Rectal smooth muscle tissue (tissue), 1 donor: ENCODE measurements at regions not wholly inside any gene's neighbourhood (a gene's known extent, or its start where the extent isn't known, plus 50 kb on each side); places are given as distances from the start of the nearest gene placed in this dataset.

Source experiments
- H3K27ac ChIP-seq: one replicate; pipeline ENCODE4 v1.7.0; 2013; ENCODE audit warnings: low read depth, low read length, inconsistent platforms
- H3K27me3 ChIP-seq: one replicate; pipeline ENCODE4 v1.7.0; 2013; ENCODE audit warnings: low read length; ENCODE audit not compliant: control insufficient read depth, insufficient read depth
- H3K36me3 ChIP-seq: one replicate; pipeline ENCODE4 v1.7.0; 2013; ENCODE audit warnings: low read length; ENCODE audit not compliant: control insufficient read depth, insufficient read depth
- H3K4me1 ChIP-seq: one replicate; pipeline ENCODE4 v1.7.0; 2013; ENCODE audit warnings: low read length; ENCODE audit not compliant: control insufficient read depth, insufficient read depth
- H3K4me3 ChIP-seq: one replicate; pipeline ENCODE4 v1.7.0; 2013; ENCODE audit warnings: low read length
- H3K9ac ChIP-seq: one replicate; pipeline ENCODE4 v1.7.0; 2013; ENCODE audit warnings: low read length

GRCh38 chr9:101912698-101913097 lies 174.3 kb upstream of the GRIN3A start:
- Histone ChIP-seq H3K4me3 (no peak overlapping the region), H3K9ac (no peak overlapping the region), H3K27me3 (no peaks in the 10 kb centered on the region), H3K4me1 (no peaks in the 10 kb centered on the region), H3K27ac (no peak overlapping the region), H3K36me3 (no peaks in the 10 kb centered on the region)

- no peaks in the 10 kb centered on the region for H3K27me3 ChIP-seq
- H3K36me3 ChIP-seq: no peaks in the 10 kb centered on the region
- no peak overlapping the region for H3K4me3 ChIP-seq
- no peaks in the 10 kb centered on the region for H3K4me1 ChIP-seq
- no peak overlapping the region for H3K9ac ChIP-seq
- H3K27ac ChIP-seq: no peak overlapping the region
Measured at GRCh38 chr9:101907466-101907865, 169.0 kb upstream of the GRIN3A start.

- no peaks in the 10 kb centered on the region for H3K27me3 ChIP-seq
- H3K4me1 ChIP-seq: no peaks in the 10 kb centered on the region
- H3K27ac ChIP-seq: no peak overlapping the region
Measured at GRCh38 chr9:101904845-101905244, 166.4 kb upstream of the GRIN3A start.

GRCh38 chr9:101902051-101902450 lies 163.6 kb upstream of the GRIN3A start:
- H3K4me1 ChIP-seq: no peaks in the 10 kb centered on the region
- H3K36me3 ChIP-seq: no peaks in the 10 kb centered on the region
- no peak overlapping the region for H3K4me3 ChIP-seq
- H3K9ac ChIP-seq: no peak overlapping the region
- no peaks in the 10 kb centered on the region for H3K27me3 ChIP-seq
- H3K27ac ChIP-seq: no peak overlapping the region

More at GRCh38 chr9:101904845-101905244, 166.4 kb upstream of the GRIN3A start:
- Histone ChIP-seq H3K9ac (no peak overlapping the region), H3K4me3 (no peak overlapping the region), H3K36me3 (no peaks in the 10 kb centered on the region)

GRCh38 chr9:101897196-101897595 lies 158.7 kb upstream of the GRIN3A start:
- H3K27me3 ChIP-seq: no peaks in the 10 kb centered on the region
- no peaks in the 10 kb centered on the region for H3K36me3 ChIP-seq
- no peak overlapping the region for H3K27ac ChIP-seq
- H3K4me3 ChIP-seq: no peak overlapping the region
- H3K9ac ChIP-seq: no peak overlapping the region
- H3K4me1 ChIP-seq: no peaks in the 10 kb centered on the region

GRCh38 chr9:101893661-101894646 lies 155.5 kb upstream of the GRIN3A start:
- Histone ChIP-seq H3K27me3 (no peaks in the 10 kb centered on the region), H3K9ac (no peak overlapping the region), H3K4me3 (no peak overlapping the region), H3K27ac (no peak overlapping the region), H3K4me1 (no peaks in the 10 kb centered on the region), H3K36me3 (no peaks in the 10 kb centered on the region)

GRCh38 chr9:101881508-101881907 lies 143.1 kb upstream of the GRIN3A start:
- no peak overlapping the region for H3K9ac ChIP-seq
- H3K27me3 ChIP-seq: no peaks in the 10 kb centered on the region
- H3K36me3 ChIP-seq: no peaks in the 10 kb centered on the region
- no peaks in the 10 kb centered on the region for H3K4me1 ChIP-seq
- no peak overlapping the region for H3K27ac ChIP-seq
- no peak overlapping the region for H3K4me3 ChIP-seq

GRCh38 chr9:101880846-101881245 lies 142.4 kb upstream of the GRIN3A start:
- no peaks in the 10 kb centered on the region for H3K4me1 ChIP-seq

GRCh38 chr9:101878734-101879133 lies 140.3 kb upstream of the GRIN3A start:
- Histone ChIP-seq H3K4me1 (no peaks in the 10 kb centered on the region), H3K9ac (no peak overlapping the region), H3K27ac (no peak overlapping the region), H3K4me3 (no peak overlapping the region), H3K36me3 (no peaks in the 10 kb centered on the region), H3K27me3 (no peaks in the 10 kb centered on the region)

More at GRCh38 chr9:101880846-101881245, 142.4 kb upstream of the GRIN3A start:
- Histone ChIP-seq H3K9ac (no peak overlapping the region), H3K4me3 (no peak overlapping the region), H3K27me3 (no peaks in the 10 kb centered on the region), H3K27ac (no peak overlapping the region), H3K36me3 (no peaks in the 10 kb centered on the region)

- Histone ChIP-seq H3K9ac (no peak overlapping the region), H3K27ac (no peak overlapping the region), H3K4me1 (no peaks in the 10 kb centered on the region), H3K36me3 (no peaks in the 10 kb centered on the region), H3K4me3 (no peak overlapping the region), H3K27me3 (no peaks in the 10 kb centered on the region)
Measured at GRCh38 chr9:101877439-101877838, 139.0 kb upstream of the GRIN3A start.

- no peak overlapping the region for H3K4me3 ChIP-seq
- no peak overlapping the region for H3K9ac ChIP-seq
- no peak overlapping the region for H3K27ac ChIP-seq
- no peaks in the 10 kb centered on the region for H3K36me3 ChIP-seq
- no peaks in the 10 kb centered on the region for H3K27me3 ChIP-seq
- H3K4me1 ChIP-seq: no peaks in the 10 kb centered on the region
Measured at GRCh38 chr9:101861472-101861871, 123.0 kb upstream of the GRIN3A start.

GRCh38 chr9:101860920-101861319 lies 122.5 kb upstream of the GRIN3A start:
- H3K27ac ChIP-seq: no peak overlapping the region
- H3K27me3 ChIP-seq: no peaks in the 10 kb centered on the region
- no peaks in the 10 kb centered on the region for H3K36me3 ChIP-seq
- no peaks in the 10 kb centered on the region for H3K4me1 ChIP-seq
- H3K4me3 ChIP-seq: no peak overlapping the region
- no peak overlapping the region for H3K9ac ChIP-seq

GRCh38 chr9:101859620-101860019 lies 121.2 kb upstream of the GRIN3A start:
- no peaks in the 10 kb centered on the region for H3K4me1 ChIP-seq
- no peaks in the 10 kb centered on the region for H3K36me3 ChIP-seq
- H3K9ac ChIP-seq: no peak overlapping the region

More at GRCh38 chr9:101859620-101860019, 121.2 kb upstream of the GRIN3A start:
- Histone ChIP-seq H3K4me3 (no peak overlapping the region), H3K27ac (no peak overlapping the region), H3K27me3 (no peaks in the 10 kb centered on the region)
